ENCODE measurements at regions not wholly inside any gene's neighbourhood (a gene's known extent, or its start where the extent isn't known, plus 50 kb on each side); places are given as distances from the start of the nearest gene placed in this dataset.
"Not testable (repeated sequence)": the region's sequence is repeated elsewhere in the genome, so short reads cannot be mapped to it uniquely, and the experiment has no call there.

GRCh38 chr15:92850218-92850617 lies 49.9 kb upstream of the CHD2 start:
- TF ChIP-seq, protein P1, sequence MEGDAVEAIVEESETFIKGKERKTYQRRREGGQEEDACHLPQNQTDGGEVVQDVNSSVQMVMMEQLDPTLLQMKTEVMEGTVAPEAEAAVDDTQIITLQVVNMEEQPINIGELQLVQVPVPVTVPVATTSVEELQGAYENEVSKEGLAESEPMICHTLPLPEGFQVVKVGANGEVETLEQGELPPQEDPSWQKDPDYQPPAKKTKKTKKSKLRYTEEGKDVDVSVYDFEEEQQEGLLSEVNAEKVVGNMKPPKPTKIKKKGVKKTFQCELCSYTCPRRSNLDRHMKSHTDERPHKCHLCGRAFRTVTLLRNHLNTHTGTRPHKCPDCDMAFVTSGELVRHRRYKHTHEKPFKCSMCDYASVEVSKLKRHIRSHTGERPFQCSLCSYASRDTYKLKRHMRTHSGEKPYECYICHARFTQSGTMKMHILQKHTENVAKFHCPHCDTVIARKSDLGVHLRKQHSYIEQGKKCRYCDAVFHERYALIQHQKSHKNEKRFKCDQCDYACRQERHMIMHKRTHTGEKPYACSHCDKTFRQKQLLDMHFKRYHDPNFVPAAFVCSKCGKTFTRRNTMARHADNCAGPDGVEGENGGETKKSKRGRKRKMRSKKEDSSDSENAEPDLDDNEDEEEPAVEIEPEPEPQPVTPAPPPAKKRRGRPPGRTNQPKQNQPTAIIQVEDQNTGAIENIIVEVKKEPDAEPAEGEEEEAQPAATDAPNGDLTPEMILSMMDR (IDR thresholded peaks at IDR 0.05; ENCODE audit: insufficient read depth, low read length, poor library complexity, severe bottlenecking) = not testable (repeated sequence)
- TF ChIP-seq EZH2phosphoT487 (conservative IDR thresholded peaks at IDR 0.05; ENCODE audit: low read length) = not testable (repeated sequence)

Measured in SU-DHL-6 (cell line).